GM21723 (cell line): ENCODE measurements at regions not wholly inside any gene's neighbourhood (a gene's known extent, or its start where the extent isn't known, plus 50 kb on each side); places are given as distances from the start of the nearest gene placed in this dataset.
A peak's percentile ranks its signal among the peaks of the same experiment; 100 is the strongest.
"Not testable (repeated sequence)": the region's sequence is repeated elsewhere in the genome, so short reads cannot be mapped to it uniquely, and the experiment has no call there.

ENCODE experiments used
- ATAC-seq: cut with Tn5 transposase; IDR thresholded peaks from one replicate; pipeline ENCODE4 v1.9.1; 2021; ENCODE audit warnings: mild to moderate bottlenecking, moderate library complexity; ENCODE audit not compliant: unreplicated experiment

DNA sequence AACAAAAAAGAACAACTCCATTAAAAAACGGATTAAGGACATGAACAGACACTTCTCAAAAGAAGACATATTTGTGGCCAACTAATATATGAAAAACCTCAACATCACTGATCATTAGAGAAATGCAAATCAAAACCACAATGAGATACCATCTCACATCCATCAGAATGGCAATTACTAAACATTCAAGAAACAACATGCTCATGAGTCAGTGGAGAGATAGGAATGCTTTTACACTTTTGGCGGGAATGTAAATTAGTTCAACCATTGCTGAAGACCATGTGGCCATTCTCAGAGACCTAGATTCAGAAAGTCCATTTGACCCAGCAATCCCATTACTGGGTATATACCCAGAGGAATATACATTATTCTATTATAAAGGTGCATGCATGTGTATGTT, 1442.6 kb upstream of the B3GALT2 start:
- no peak for ATAC-seq

DNA sequence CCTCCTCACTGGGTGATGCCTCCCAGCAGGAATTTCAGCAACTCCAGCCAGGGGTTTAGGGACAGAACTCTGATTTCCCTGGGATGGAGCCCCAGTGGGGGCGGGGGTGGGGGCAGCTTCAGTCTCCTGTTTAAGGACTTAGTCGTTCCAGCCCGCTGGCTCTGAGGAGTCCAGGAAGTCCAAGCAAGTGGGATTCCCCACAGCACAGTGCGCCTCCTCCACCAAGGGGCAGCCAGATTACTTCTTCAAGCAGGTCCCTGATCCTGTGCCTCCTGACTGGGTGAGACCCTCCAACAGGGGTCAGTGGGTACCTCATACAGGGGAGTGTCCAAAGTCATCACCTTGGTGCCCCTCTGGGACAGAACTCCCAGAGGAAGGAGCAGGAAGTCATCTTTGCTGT, 1438.4 kb upstream of the B3GALT2 start:
- no peak for ATAC-seq

DNA sequence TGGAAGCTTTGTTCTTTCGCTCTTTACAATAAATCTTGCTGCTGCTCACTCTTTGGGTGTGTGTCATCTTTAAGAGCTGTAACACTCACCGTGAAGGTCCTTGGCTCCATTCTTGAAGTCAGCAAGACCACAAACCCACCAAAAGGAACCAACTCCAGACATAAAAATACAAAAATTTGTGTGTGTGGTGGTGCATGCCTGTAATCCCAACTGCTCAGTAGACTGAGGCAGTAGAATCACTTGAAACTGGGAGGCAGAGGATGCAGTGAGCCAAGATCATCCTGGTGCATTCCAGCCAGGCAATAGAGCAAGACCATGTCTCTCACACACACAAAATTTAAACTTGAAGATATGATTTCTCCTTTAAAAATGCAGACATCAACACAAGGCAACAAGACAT, 1431.7 kb upstream of the B3GALT2 start:
- no peak for ATAC-seq

DNA sequence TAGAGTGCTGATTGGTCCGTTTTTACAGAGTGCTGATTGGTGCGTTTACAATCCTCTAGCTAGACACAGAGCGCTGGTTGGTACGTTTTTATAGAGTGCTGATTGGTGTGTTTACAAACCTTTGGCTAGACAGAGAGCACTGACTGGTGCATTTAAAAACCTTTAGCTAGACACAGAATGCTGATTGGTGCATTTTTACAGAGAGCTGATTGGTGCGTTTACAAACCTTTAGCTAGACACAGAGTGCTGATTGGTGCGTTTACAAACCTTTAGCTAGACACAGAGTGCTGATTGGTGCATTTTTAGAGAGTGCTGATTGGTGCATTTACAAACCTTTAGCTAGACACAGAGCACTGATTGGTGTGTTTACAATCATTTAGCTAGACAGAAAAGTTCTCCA, 1430.9 kb upstream of the B3GALT2 start:
- not testable (repeated sequence) for ATAC-seq

DNA sequence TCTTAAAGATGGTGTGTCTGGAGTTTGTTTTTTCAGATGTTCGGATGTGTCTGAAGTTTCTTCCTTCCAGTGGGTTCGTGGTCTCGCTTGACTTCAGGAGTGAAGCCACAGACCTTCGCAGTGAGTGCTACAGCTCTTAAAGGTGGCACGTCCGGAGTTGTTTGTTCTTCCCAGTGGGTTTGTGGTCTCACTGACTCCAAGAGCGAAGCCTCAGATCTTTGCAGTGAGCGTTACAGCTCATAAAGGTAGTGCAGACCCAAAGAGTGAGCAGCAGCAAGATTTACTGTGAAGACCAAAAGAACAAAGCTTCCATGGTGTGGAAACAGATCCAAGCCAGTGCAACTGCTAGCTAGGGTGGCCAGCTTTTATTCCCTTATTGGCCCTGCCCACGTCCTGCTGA, 1430.4 kb upstream of the B3GALT2 start:
- no peak for ATAC-seq

DNA sequence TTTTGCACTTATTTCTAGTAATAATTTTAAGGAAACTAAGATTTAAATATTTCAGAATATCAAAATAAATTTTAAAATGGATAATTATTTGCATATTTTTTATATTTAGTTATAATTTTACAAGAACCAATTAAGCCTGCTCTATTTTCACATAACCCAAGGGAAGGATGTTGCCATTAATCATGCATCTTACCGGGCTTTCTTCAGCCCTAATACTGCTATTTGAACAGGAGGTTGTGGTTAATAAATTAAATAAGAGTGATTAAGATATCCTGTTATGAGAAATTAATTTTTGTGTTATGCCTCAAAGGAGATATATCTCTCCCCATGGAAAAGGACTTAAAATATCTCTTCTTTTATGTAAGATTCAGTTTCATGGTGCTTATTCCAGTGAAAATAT, 1415.8 kb upstream of the B3GALT2 start:
- ATAC-seq, result no peak

DNA sequence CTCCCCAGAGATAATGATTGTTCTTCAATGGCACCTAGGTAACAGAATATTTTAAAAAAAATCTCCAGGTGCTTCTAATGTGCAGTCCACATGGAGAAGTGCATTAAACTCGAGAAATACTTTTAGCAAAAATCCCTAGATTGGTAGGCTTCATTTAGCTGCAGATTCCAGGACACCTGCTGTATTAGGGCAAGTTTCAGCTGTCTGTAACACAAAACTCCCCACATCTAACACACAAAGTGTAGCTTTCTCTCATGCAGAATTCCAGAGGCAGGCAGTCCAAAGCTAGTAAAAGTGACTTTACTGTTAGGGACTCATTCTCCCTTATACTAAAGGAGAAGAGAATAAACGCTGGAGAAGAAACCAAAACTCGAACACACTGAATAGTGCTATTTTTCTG, 1414.3 kb upstream of the B3GALT2 start:
- no peak for ATAC-seq

DNA sequence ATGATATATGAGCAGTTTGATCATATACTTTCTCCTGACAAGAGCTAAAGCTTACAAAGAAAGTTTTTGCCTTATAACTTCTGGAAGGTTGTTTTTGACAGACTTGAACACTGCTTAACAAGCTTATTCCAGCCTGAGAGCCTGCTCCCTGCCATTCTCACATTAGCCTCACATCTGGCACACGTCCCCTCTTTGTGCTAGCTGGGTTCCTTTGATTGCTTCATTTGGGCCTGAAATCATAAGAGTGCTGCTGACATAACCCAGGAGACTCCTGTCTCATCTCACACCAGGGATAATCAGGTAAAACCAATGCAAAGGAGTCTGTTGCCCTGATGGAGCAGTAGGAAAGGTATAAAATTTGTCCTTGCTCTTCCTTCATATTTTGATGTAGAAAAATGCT, 1411.7 kb upstream of the B3GALT2 start:
- no peak for ATAC-seq

DNA sequence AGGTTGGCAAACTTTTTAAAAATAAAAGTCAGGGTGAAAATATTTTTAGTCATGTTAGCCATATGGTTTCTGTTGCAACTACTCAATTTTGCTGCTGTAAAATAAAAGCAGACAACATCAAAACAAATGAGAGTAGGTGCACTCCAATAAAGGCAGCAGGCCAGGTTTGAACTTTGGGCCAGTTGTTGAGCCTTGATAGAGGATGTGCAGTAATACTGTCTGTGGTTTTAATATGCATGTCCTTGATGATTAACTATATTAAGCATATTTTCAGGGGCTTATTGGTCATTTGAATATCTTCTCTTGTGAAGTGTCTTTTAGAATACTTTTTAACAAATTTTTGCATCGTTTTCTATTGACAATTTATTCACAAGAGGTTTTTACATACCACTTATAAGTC, 1399.9 kb upstream of the B3GALT2 start:
- no peak for ATAC-seq

DNA sequence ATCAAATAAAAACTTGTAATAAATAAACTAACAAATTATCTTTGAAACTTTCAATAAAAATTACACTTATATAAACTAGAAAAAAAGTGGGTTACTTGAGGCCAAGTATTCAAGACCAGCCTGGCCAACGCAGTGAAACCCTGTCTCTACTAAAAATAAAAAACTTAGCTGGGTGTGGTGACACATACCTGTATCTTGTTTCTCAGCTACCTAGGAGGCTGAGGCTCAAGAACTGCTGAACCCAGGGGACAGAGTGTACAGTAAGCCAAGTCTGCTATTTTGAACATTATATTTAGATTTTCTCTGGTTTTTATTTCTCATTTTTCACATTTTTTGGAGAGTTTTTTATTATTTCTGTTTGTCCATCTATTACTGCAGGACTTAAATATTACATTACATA, 1397.6 kb upstream of the B3GALT2 start:
- no peak for ATAC-seq

DNA sequence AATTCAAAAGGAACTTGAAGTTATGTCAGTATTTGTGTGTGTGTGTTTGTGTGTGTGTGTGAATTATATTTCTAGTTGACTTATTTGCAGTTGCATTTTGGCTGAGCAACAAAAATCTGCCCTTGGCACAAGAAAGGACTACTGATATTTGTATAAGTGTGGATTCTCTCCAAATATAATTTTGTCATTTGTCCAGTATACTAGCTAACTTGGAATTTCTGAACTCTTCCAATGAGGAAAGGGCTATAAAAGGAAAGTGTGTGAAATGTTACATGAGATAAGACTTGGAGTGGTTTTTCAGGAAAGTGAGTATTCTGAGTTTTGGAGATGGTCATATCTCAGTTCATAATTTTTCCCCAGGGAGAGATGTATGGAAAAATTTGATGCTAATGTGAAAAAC, 1384.1 kb upstream of the B3GALT2 start:
- ATAC-seq, result no peak

DNA sequence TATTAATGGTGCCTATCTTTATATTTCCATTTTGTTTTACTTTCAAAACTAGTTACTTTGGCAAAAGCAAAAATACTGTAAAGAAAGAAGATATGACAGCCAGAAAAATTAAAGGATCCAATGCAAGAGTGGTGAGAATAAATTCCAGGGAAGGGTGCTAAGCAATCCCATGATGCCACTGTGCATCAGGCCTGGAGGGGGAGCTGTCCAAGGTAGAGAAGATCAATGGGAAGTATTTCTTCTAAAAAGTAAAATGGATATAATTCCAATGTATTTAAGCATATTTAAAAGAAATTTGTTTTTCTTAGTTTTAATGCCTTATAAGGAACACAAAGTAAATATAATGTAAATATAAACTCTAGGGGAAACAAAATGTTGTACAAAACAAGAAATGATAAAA, 1382.2 kb upstream of the B3GALT2 start:
- no peak for ATAC-seq

DNA sequence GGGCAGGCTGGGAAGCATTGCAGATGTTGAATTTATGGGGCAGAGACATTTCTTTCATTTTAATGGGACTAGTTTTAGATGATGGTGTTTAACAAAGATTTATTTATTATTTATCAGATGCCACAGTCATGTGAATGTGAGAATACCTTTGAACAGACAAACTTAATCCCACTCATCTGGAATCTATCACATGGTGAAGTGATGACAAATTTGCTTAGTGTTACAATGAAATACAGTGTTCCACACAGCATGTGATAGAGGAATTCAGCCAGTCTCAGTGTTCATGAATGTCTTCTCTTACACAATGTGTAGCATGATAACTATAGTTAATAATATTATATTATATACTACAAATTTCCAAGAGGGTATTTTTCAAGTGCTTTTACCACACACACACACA, 1361.7 kb upstream of the B3GALT2 start:
- ATAC-seq, result no peak

DNA sequence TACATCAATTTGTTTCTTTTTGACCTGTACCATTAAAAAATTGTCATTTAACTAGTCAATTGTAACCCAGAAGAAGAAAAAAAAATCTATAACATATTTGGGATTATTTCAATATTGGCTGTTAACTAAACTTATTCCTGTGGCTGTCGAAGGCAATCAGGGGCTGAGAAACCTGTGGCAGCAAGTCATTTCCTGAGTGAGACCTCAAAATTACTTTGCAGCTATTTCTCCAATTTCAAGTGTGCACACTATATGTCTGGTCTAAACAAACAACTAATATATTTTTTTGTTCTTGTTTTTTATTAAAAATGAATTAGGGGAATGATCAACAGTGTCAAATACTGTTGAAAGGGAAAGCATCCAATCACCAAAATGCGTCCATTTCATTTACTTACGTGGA, 1357.6 kb upstream of the B3GALT2 start:
- no peak for ATAC-seq

DNA sequence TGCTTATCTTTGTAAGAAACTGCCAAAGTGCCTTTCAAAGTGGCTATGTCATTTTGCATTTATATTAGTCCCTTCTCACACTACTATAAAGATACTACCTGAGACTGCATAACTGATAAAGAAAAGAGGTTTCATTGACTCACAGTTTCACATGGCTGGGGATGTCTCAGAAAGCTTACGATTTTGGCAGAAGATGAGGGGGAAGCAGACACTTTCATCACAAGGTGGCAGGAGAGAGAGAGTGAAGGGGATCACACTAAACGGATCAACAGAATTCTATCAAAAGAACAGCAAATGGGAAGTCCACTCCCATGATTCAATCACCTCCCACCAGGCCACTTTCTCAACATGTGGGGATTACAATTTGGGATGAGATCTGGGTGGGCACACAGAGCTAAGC, 1352.0 kb upstream of the B3GALT2 start:
- no peak for ATAC-seq

DNA sequence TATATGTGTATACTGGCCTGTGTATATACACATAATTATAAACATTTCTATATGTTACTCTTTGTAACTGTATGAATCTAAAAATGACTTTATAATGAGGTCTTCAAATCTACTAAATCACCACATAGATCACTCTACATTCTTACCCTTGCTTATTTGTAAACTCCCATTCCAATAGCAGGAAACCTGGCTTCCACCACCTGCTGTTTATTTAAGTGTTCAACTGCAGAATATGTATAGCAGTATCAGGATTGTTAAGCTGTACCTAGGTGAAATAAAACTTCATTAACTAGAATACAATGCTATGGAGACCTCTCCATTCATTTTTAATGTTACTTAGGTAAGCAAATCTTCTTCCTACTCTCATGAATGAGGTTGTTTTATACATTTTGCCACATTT, 1351.1 kb upstream of the B3GALT2 start:
- no peak for ATAC-seq

DNA sequence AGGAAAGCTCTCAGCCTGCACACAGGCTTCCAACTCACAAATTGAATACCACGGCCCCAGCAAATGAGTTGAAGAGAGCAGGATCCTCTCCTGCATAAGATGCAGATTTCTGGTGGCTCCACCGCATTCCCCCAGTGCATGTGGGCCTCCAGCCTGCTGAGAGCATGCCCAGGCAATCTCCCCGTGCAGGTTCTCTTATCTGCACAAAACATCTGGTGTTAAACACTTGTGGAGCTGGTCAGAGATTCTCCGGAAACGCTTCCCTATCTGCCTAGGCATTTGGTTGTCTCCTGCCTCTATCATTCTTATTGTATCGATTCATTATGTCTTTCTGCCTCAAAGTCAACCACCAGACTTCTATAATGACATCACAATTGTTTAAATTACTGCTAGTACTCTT, 1349.0 kb upstream of the B3GALT2 start:
- no peak for ATAC-seq

DNA sequence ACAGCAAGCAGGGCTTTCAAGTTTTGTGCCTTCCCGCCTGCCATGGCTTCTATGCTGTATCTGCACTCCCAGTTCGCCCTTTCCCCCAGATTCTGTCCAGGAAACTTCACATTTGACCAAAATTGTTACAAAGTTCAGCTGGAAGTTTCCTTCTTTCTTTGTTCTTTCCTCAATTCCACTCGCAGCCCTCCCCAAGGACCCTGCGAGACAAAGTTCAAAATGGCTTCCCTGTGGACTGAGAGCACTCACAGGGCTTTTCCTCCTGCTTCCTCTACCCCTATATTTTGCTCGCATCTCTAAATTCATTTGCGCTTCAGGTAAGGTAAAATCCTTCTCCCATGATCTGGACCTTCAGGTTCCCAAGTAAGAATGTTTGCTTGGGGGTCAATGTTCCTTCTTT, 1348.4 kb upstream of the B3GALT2 start:
- ATAC-seq, result no peak

DNA sequence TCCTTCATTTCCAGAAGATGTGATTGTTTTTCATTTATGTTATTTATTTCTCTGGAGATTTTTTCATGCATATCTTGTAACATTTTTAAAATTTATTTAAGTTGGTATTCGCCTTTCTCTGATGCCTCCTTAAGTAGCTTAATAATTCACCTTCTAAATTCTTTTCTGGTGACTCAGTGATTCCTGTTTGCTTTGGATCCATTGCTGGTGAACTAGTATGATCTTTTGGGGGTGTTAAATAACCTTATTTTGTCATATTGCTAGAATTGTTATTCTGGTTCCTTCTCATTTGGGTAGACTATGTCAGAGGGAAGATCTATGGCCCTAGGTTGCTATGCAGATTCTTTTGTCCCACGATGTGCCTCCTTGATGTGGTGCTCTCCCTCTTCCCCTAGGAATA, 1347.2 kb upstream of the B3GALT2 start:
- no peak for ATAC-seq

DNA sequence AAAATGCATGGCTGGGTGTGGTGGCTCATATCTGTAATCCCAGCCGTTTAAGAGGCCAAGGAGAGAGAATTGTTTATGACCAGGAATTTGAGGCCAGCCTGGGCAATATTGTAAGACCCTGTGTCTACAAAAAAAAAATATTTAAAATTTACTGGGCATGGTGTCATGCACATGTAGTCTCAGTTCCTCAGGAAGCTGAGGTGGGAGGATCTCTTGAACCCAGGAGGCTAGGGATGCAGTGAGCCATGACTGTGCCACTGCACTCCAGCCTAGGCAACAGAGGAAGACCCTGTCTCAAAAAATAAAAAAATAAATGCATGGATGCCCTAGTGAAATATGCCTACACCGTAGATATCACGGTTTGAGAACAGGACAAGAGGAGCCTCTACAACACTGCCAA, 1331.2 kb upstream of the B3GALT2 start:
- ATAC-seq, result no peak

DNA sequence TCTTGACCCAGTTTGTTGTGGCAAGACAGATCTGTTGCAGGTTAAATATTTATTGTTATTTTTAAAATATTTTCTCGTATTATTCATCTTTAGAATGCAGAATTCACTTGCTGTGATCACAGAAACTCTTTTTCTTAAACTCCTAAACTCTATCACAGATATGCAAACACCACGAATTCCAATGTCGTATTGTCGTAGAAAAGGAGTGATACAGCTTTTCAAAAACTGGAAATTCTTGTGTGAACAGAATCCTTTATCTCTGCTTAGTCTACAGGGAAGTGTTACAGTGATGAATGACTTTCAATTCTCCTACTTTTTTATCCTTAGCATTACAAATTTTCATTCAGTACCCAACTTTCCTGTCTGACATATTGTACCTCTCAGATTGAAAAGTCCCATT, 1329.5 kb upstream of the B3GALT2 start:
- ATAC-seq, result no peak

DNA sequence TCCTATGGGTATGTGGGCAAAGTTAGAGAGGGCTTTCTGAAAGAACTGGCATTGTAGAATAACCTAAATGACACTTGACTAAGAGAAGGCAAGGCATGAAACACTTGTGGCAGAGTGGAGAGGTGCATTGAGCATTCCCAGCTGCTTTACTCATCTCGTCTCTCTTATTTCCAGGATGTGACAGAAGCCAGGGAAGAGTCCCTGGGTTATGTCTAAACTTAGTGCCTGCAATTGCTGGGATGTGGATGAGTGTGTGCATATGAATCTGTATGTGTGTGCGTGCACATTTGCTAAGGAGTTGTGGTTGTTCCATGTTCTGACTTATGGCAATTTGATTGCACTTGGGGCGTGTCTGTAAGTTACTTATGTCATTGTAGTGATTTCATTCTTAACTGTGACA, 1326.5 kb upstream of the B3GALT2 start:
- no peak for ATAC-seq

DNA sequence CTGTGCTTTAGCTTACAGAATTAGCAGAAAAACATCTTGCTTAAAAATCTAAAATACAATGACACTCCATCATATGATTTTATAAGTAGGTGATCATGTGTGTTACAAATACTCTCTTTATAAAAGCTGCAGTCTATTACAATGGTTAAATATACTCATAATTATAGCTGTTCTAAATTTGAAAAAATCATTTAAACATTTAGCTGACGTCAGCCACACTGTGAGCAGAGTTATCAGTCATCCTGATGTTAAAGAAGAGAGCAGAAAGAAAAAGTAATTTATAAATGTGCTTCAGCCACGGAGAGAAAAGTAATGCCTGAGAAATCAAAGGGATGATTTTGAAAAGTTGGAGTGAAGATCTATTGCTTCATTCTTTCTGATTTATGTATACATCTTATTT, 1325.9 kb upstream of the B3GALT2 start:
- no peak for ATAC-seq

DNA sequence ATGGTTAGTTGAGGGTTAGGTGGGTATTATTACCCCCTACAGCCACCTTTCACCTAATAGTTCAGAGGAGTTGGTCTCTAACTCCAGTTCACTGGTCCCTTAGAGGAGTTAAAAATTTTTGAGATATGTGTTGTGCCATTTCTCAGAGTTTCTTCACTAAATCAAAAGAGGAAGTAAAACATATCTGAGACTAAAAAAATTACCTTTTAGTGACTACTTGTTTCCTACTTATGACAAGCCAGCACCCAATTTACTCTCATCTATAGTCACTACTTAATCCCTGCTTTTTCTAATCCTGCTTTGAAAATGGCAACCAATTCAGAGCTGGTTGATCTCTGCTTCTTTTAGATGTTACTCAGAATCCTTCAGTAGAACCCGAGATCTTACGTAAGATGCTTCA, 1316.8 kb upstream of the B3GALT2 start:
- ATAC-seq, result peak; percentile 70
